ENCODE measurements at regions not wholly inside any gene's neighbourhood (a gene's known extent, or its start where the extent isn't known, plus 50 kb on each side); places are given as distances from the start of the nearest gene placed in this dataset.
A peak's percentile ranks its signal among the peaks of the same experiment; 100 is the strongest.

- no peak for DNase-seq (ENCODE audit: low read depth, low spot score)
- no peak overlapping the region for H3K4me3 ChIP-seq (ENCODE audit: low read depth, low read length)
- no peak for TF ChIP-seq CTCF (IDR thresholded peaks at IDR 0.05; ENCODE audit: low read depth, low read length)
- in situ Hi-C loops (cut with HindIII; ENCODE audit: low sequenced_read_pairs), result no loop called here
These were observed 95.9 kb downstream of the LRRC74A start for GRCh38 chr14:76922092-76922491.

DNA sequence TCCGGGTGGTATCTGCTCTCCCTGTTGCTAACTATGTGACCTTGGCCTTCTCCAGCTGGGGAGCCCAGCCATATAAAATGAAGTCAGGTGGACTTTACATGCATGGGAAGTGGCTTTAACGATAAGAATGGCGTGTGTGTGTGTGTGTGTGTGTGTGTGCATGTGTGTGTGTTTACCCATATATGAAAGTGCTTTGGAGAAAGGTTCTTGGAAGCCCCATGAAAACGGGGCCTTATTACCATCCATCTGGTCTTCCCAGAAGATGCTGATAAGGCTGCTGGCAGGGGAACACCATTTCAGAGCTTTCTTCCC is 94.8 kb downstream of the LRRC74A start:
- TF ChIP-seq CTCF (IDR thresholded peaks at IDR 0.05; ENCODE audit: low read depth, low read length), result no peak
- DNase-seq (ENCODE audit: low read depth, low spot score), result no peak

DNA sequence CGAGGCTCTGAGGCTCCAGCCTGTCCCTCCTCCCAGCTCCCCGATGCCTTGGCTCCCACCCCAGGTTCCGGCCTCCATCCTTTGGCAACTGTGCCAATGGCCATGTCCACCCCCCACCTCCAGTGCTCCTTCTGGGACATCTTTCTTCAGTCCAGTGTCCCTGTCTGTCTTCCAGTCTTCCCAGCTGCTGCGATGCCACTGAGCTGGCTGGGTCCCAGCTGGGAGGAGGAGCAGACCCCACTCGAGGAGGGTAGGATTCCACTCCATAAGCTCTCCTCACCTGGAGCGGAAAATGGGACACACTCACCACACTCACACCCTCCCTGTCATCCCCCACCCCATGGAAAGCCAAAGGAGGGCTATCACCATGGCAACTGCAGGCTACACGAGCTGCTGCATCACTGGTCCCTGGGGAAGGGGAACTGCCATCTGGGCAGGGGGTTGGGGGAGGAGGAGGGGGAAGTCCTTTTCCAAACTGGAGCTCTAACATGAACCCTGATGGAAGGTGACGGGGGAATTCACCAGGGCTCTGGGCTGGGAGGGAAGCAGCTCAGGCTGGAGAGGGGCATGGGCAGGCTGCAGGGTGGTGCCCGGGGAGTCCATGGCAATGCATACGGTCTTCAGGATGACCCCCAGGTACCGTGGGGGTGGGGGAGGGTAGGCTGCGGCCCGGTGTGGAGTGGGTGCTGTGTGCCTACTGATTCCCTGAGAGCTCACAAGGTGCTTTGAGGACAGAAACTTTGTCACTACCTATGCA is 94.3 kb downstream of the LRRC74A start:
- H3K4me3 ChIP-seq (ENCODE audit: low read depth, low read length), result no peak overlapping the region
- in situ Hi-C loops (cut with HindIII; ENCODE audit: low sequenced_read_pairs), result no loop called here
- TF ChIP-seq CTCF (IDR thresholded peaks at IDR 0.05; ENCODE audit: low read depth, low read length), result no peak
- no peak for DNase-seq (ENCODE audit: low read depth, low spot score)

More for the DNA sequence above, 94.8 kb downstream of the LRRC74A start:
- H3K4me3 ChIP-seq (ENCODE audit: low read depth, low read length), result no peak overlapping the region
- in situ Hi-C loops (cut with HindIII; ENCODE audit: low sequenced_read_pairs), result no loop called here

GRCh38 chr14:76919431-76920330 is 93.5 kb downstream of the LRRC74A start:
- no peak for TF ChIP-seq CTCF (IDR thresholded peaks at IDR 0.05; ENCODE audit: low read depth, low read length)
- in situ Hi-C loops (cut with HindIII; ENCODE audit: low sequenced_read_pairs), result no loop called here
- DNase-seq (ENCODE audit: low read depth, low spot score), result peak; percentile 88
- no peak overlapping the region for H3K4me3 ChIP-seq (ENCODE audit: low read depth, low read length)

Data from astrocyte of the spinal cord (primary cell).